ENCODE measurements at regions not wholly inside any gene's neighbourhood (a gene's known extent, or its start where the extent isn't known, plus 50 kb on each side); places are given as distances from the start of the nearest gene placed in this dataset.

DNA sequence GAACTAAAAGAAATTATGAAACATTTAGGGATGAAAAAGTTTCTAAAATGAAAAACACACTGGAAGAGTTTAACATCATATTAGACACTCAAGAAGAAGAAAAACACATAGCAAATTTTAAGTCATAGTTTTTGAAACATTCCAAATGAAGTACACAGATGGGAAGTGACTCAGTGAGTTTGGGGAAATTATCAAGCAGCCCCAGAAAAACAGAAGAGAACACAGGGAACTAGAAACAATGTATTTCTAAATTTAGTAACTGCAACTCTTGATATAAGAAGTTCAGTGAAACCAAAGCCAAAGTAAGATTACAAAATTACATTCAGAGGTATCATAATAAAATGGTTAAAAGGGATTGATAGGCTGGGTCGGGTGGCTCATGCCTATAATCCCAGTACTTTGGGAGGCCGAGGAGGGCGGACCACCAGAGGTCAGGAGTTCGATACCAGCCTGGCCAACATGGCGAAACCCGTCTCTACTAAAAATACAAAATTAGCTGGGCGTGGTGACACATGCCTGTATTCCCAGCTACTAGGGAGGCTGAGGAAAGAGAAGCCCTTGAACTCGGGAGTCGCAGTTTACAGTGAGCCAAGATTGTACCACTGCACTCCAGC, 461.2 kb downstream of the KCTD8 start:
- DNase-seq (ENCODE audit: low spot score) = no peak

DNA sequence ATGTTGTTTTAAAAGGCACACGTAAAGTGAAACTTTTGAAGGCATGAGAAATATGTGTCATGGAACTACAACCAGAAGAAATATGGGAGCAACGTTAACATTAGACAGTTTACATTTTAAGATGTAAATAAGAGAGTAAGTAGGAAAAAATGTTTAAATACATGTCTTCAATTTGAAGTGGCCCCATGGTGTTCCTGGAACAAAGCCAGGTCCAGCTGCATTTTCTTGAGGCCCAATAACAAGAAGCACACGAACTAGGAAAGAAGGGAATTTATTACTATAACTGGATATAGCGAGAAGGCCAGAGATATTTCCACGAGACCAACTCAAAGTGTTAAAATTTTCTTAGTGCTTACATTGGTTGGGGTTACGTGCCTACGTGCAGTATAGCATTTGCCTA, 458.1 kb downstream of the KCTD8 start:
- no peak for DNase-seq (ENCODE audit: low spot score)

DNA sequence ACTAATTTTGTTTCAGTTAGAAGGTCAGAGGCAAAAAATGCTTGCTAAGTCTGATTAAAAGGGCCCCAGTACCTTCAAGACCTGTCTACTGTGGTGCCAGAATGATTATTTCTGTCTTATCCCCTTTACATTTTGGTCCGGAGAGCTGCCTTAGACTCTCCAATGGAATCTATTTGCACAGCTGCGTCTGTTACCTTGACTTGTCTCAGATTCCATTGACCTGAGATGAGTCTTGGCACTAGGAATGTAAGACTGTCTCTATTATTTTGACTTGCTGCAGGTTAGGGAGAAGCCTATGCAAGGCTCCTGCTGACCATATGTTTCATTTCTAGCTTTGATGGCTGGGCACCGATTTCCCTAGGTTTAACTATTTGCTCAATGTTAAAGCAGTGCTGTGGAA, 457.6 kb downstream of the KCTD8 start:
- DNase-seq (ENCODE audit: low spot score) = no peak

DNA sequence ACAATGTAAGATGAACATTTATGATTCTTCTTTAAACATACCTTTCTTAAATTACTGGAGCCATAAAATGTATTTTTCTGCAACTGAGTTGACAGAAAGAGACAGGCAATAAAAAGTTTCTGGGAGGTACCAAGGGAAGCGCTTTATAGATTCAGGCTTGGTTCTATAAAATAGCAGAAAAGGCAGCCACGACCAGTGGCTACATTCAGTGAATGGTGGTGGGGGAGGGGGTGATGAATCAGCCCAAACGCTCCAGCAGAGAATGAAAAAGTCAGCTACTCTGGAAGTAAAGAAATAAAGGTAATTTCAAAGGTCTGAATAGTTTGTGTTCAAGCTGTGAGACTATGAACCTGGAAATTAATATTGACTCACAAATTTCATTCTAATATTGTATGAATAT, 456.1 kb downstream of the KCTD8 start:
- DNase-seq (ENCODE audit: low spot score) = no peak

DNA sequence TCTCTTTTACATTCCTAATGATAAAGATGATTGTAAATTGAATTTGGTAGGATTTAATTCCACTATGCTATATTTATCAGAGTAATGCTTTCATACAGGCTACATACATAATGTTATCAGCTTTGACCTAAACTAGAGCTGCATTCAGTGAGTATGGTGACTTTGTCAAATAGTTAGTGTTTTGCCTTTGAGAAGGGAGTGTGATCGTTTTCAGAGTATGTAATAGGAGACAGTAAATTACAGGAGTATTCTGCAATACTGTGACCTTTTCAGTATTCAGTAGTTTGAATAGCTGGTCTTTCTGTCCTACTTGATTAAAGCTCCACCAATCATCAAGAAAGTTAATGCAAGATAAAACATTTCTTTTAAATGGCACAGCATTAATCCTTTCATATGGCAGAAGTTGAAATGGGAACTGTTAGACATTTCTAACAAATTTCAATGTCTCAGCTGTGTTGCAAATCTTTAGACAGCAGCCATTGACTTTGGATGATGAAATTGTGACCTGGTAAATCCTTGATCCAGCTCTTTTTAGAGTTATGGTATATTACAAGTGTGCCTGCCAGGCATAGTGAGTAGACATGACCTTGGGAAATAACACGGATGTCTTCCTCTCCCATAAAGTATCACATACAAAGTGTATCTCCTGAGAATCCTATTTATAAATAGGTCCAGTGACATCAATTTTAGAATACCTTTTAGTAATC, 455.3 kb downstream of the KCTD8 start:
- no peak for DNase-seq (ENCODE audit: low spot score)

DNA sequence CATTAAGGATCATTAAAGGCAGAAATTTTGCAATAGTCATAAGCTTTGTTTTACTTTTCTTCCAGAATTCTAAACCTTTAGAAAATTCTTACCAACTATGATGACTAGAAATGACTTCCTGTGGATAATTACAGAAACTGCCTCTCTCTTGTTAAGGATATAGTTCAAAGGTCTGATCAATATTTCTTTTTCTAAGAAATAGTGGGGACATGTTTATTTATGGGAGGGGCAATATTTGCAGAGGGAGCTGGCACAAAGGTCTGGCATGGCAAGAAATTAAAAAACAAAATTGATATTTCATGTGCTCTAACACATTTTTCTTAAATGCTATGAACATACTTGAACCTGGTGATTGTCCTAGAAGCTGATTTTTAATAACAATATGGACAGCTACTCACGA, 448.9 kb downstream of the KCTD8 start:
- no peak for DNase-seq (ENCODE audit: low spot score)

DNA sequence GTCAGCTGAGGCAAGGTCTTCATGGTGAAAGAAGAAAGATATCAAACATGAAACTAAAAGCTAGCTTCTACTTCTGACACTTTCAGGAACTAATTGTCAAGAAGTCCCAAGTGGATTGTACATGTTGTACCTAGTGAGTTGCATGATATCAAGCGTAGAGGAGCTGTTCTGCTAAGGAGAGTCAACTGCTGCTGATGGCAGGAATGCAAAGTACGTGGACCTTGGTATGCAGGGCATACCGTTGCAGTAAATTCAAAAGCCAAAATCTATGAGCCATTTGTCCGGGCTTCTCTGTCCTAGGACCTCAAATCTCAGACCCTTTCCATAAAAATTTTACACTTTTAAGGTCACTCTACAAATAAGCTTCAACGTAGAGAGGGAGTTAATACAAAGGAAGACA, 446.2 kb downstream of the KCTD8 start:
- DNase-seq (ENCODE audit: low spot score) = no peak

DNA sequence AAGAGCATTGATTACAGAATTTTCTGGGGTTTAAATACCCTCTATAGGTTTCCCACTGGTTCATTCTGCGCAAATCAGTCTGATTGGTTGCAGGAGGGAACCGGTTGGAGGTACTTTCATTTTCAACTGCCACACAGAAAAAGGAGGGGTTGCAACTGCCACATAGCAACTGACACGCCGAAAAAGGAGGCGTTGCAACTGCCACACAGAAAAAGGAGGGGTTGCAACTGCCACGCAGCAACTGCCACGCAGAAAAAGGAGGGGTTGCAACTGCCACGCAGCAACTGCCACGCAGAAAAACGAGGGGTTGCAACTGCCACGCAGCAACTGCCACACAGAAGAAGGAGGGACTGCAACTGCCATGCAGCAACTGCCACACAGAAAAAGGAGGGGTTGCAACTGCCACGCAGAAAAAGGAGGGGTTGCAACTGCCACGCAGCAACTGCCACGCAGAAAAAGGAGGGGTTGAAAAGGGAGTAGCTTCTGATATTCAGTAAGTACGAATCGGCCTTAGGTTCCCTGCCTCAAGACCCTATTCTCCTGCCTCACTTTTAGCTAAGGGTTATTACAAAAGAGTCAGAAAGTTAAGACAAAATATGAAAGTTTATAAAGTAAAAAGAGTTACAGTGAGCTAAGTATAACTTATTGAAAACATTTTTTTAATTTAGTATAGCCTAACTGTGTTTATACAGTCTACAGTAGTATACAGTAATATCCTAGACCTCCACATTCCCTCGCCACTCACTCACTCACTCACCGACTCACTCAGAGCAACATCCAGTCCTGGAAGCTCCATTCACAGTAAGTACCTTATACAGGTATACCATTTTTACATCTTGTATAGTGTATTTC, 431.8 kb downstream of the KCTD8 start:
- no peak for DNase-seq (ENCODE audit: low spot score)

DNA sequence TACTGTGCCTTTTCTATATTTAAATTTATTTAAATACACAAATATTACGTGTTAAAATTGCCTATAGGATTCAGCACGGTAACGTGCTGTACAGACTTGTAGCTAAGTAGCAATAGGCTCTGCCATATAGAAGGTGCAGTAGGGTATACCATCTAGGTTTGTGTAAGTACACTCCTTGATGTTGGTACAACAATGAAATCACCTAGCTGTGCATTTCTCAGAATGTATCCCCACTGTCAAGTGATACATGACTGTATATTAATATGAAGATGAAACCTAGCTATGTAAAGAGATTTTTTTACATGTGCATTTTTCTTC, 431.2 kb downstream of the KCTD8 start:
- no peak for DNase-seq (ENCODE audit: low spot score)

DNA sequence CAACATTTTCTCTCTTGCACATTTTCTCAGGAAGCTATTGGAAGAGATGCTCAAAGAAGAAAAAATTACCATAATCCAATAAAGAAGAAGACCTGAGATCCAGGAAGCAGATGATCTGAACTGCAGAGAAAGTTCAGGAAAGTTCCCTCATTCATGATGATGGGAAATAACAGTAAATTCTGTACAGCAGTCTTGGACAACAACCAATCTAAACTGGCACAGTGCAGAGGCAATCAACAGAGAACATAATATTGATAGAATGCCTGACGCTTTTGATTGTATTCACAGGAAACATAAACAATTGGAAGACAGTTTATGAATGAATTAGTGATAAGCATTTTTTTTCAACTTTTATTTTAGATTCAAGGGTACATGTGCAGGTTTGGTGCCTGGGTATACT, 428.9 kb downstream of the KCTD8 start:
- DNase-seq (ENCODE audit: low spot score) = no peak

DNA sequence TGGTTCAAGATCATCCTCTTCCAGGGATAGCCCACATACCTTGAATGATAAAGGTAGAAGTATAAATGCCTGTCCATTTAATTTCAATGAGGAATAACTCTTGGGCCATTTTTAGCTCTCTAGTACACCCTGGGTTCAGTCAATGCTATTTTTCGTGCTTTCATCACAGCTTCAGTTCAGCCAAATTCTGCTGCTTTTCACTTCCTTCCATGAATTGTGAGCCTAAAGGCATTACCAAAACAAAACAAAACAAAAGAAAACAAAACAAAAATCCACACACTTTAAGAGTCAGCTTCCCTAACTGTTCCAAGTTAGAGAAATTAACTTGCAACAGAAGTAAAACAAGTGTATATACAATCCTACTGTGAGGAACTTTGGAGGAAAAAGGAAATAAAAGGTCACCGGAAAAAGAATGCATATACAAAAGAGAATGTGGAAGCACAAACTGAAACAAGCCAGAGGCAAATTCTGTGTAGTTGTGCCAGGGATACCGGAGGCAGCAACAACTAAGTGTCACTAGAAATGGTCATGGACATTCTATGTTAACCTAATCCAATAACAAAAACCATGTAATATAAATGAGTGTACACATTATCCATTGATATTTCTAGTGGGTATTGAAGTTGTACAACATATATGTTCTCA, 423.1 kb downstream of the KCTD8 start:
- DNase-seq (ENCODE audit: low spot score) = no peak

DNA sequence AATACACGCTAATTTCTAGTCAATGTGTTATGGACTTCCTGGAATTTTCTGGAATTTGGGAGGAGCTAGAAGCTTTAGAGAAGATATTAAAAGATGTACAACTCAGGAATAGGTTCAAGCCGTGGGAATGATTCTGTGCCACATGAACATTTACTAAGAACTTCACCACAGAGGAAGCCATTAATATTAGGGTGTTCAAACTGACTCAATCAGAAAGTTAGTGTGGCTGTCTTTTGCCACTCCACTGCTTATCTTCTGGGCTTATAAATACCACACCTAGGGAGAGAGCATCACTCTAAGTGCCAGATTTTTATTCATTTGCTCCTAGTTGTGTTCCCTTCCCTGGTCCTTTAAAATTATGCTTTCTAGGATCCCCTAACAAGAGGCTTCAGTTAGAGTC, 409.8 kb downstream of the KCTD8 start:
- DNase-seq (ENCODE audit: low spot score) = no peak

DNA sequence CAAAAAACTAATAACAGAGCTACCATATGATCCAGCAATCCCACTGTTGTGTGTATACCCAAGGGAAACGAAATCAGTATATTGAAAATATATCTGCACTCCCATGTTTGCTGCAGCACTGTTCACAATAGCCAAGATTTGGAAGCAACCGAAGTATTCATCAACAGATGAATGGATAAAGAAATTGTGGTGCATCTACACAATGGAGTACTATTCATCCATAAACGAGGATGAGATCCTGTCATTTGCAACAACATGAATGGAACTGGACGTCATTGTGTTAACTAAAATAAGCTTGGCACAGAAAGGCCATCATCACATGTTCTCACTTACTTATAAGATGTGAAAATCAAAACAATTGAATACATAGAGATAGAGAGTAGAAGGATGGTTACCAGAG, 402.1 kb downstream of the KCTD8 start:
- DNase-seq (ENCODE audit: low spot score) = no peak

DNA sequence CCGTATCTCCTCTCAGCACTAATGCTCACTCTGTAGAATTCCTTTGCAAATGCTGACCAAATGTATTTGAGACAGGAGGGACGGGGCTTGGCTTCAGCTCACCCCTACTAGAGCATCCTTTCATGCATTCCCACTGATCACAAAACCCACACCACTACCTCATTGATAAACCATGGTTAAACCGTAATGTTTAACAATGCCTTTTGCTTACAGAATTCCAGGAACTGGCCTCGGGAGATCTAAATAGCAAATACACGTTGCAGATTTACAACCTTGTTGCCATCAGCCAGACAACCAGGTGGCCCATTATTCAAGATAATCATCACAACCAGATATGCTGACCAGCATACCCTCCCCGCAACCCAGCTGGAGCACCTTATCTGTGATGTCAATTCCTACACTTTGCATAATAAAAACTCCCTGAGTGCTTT, 391.9 kb downstream of the KCTD8 start:
- DNase-seq (ENCODE audit: low spot score) = no peak

DNA sequence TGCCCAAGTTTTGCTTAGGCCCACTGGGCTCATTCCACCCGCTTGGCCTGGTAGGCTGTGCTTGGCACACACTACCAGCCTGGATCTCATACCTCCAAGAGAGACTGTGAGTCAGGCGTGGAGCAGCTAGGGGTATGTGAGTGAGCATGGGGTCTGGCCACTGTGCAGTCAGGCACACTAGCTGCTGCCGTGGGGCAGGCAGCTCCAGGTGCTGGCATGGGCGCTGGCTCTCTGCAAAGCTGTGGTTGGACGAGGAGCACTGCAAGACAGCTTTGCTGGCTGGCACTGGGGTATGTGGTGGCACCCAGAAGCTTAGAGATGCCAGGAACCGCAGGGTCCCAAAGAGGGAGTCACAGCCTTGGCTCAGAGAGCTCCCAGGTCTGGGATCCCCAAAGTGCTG, 377.8 kb downstream of the KCTD8 start:
- no peak for DNase-seq (ENCODE audit: low spot score)

DNA sequence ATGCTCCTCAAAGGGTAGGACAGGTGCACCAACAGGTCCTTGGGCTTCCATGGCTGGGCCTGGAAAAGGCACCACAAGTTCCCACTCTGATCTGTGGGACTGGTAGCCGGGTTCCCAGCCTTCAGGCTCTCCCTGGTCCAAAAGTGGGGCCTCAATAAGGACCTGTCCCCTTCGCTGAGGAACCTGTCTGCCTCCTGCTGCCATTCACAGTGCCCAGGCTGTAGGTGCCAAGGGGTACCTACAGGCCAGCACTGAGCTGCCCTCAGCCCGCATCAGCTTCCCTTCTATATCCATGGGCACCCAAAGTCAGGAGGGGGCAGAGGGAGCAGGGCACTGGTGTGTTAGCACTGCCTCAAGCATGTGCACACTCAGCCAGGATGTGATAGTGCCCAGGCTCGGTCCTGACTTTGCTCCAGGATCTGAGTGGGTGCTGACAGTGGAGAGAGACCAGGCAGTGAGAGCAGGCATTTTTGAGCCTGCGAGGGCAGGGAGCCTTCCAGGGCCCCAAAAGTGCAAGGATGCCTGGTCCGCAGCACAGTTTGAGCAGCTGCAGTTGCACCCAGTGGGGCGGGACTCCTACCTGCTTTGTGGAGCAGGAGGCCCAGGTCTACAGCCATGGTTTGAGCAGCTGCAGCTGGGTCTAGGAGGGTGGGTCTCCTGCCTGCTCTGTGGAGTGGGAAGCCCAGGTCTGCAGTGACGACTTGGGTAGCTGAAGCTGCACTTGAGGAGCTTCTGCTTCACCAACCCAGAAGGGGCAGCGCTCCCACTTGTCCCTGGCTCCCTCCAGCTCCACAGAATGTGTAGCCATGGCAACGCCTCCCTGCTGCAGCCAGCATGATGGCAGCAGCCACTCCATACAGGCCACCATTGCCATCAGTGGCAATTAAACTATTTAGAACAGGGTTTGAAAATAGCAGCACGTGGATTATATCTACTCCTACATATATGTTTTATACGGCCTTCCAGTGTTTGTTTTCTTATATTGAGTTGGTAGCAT, 376.4 kb downstream of the KCTD8 start:
- no peak for DNase-seq (ENCODE audit: low spot score)

DNA sequence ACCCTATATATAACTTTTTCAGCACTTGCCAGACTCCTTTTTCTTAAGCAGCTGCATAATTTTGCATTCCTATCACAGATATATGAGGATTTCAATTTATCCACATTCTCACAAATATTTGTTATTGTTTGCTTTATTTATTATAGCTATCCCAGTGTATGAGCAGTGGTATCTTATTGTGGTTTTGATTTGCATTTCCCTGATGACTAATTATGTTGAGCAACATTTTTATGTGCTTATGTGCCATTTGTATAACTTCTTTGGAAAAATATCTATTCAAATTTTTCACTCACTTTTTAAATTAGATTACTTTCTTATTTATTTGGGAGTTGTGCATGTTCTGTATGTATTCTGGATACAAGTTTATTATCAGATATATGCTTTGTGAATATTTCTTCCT, 361.9 kb downstream of the KCTD8 start:
- DNase-seq (ENCODE audit: low spot score) = no peak

DNA sequence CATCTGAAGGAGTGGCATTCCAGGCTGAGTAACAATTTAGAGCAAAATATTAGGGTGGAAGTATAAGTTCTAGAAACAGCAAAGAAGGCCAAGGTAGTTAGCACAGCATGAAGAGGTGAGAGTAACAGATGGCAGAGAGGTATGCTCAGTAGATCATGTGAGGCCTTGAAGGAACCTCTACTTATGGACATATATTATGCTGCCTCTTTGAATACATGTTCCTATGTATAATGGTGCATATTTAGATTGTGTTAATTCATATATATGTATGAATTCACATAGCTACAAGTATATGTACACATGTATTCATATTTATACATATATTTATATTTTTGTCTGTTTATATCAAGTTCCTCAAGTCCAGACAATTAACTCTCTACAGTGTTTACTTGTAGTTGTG, 355.2 kb downstream of the KCTD8 start:
- DNase-seq (ENCODE audit: low spot score) = no peak

DNA sequence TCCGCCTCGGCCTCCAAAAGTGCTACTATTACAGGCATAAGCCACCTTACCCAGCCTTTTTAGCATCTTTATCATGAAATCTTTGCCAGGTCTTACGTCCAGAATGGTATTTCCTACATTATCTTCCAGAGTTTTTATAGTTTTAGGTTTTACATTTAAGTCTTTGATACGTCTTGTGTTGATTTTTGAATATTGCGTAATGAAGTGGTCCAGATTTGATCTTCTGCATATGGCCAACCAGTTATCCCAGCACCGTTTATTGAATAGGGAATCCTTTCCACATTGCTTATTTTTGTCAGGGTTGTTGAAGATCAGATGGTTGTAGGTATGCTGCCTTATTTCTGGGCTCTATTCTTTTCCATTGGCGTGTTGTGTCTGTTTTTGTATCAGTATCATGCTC, 349.6 kb downstream of the KCTD8 start:
- DNase-seq (ENCODE audit: low spot score) = no peak

DNA sequence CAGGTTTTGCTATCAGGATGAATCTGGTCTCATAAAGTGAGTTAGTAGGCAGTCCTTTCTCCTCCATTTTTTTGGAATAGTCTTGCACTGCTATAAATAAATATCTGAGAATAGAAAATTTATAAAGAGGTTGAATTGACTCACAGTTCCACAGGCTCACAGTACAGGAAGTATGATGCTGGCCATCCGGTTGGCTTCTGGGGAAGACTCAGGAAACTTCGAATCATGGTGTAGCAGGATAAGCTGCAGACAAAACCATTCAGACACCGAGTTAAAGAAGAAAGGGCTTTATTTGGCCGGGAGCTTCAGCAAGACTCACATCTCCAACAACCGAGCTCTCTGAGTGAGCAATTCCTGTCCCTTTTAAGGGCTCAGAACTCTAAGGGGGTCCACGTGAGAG, 348.2 kb downstream of the KCTD8 start:
- DNase-seq (ENCODE audit: low spot score) = no peak

DNA sequence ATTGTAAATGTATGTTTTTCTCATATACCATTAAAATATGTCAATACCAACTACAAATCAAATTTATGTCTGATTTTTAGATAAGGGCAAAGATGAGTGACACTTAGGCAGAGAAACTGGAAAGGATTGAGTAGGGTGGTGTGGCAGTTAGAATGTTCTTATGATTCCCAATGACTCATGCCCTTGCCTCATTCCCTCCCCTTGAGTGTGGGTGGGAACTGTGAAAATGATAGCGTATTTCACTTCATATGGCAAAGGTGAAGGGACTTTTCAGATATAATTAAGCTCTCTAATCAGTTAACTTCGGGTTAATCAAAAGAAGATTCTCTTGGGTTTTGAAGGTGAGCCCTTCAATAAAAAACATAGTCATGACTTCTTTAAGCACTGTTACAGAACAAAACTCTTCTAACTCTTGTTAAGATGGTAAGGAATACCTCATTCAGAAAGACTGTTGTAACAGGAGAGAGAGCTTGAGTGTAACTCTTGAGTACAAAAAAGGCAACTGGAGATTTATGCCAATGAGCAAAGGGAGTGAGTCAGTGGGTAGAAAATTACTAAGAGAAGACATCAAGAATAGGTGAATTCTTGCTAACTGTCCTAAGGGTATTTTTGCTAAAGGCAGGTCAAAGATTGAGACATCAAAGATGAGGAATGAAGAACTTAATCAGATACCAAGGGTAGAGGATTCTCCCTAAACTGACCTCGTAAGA, 329.5 kb downstream of the KCTD8 start:
- no peak for DNase-seq (ENCODE audit: low spot score)

All from ureter (tissue), 1 donor.